ENCODE measurements at regions not wholly inside any gene's neighbourhood (a gene's known extent, or its start where the extent isn't known, plus 50 kb on each side); places are given as distances from the start of the nearest gene placed in this dataset.

GRCh38 chr6:55994531-55994930, 119.1 kb upstream of the BMP5 start:
- no peak for DNase-seq (ENCODE audit: low read depth)
- no peak overlapping the region for H3K4me3 ChIP-seq (ENCODE audit: low read depth, low read length)

GRCh38 chr6:55993418-55993817, 118.0 kb upstream of the BMP5 start:
- TF ChIP-seq POLR2A (IDR thresholded peaks at IDR 0.05; ENCODE audit: extremely low read depth, insufficient read length) = no peak
- TF ChIP-seq CTCF (IDR thresholded peaks at IDR 0.05; ENCODE audit: low read depth, low read length) = no peak
- no peak for TF ChIP-seq MYC (IDR thresholded peaks at IDR 0.05; ENCODE audit: low read depth, low read length)
- no peak for TF ChIP-seq MAX (IDR thresholded peaks at IDR 0.05; ENCODE audit: low read depth, low read length)

More at GRCh38 chr6:55994531-55994930, 119.1 kb upstream of the BMP5 start:
- TF ChIP-seq MAX (IDR thresholded peaks at IDR 0.05; ENCODE audit: low read depth, low read length) (no peak), POLR2A (IDR thresholded peaks at IDR 0.05; ENCODE audit: extremely low read depth, insufficient read length) (no peak), MYC (IDR thresholded peaks at IDR 0.05; ENCODE audit: low read depth, low read length) (no peak), CTCF (IDR thresholded peaks at IDR 0.05; ENCODE audit: low read depth, low read length) (no peak)

GRCh38 chr6:55992546-55992945, 117.2 kb upstream of the BMP5 start:
- H3K4me3 ChIP-seq (ENCODE audit: low read depth, low read length) = no peak overlapping the region
- no peak for TF ChIP-seq CTCF (IDR thresholded peaks at IDR 0.05; ENCODE audit: low read depth, low read length)
- TF ChIP-seq MYC (IDR thresholded peaks at IDR 0.05; ENCODE audit: low read depth, low read length) = no peak
- TF ChIP-seq POLR2A (IDR thresholded peaks at IDR 0.05; ENCODE audit: extremely low read depth, insufficient read length) = no peak
- no peak for TF ChIP-seq MAX (IDR thresholded peaks at IDR 0.05; ENCODE audit: low read depth, low read length)
- no peak for DNase-seq (ENCODE audit: low read depth)

More at GRCh38 chr6:55993418-55993817, 118.0 kb upstream of the BMP5 start:
- no peak for DNase-seq (ENCODE audit: low read depth)
- H3K4me3 ChIP-seq (ENCODE audit: low read depth, low read length) = no peak overlapping the region

GRCh38 chr6:55985309-55985708, 109.9 kb upstream of the BMP5 start:
- TF ChIP-seq MAX (IDR thresholded peaks at IDR 0.05; ENCODE audit: low read depth, low read length) = no peak
- no peak for TF ChIP-seq CTCF (IDR thresholded peaks at IDR 0.05; ENCODE audit: low read depth, low read length)
- no peak for TF ChIP-seq MYC (IDR thresholded peaks at IDR 0.05; ENCODE audit: low read depth, low read length)
- no peak for TF ChIP-seq POLR2A (IDR thresholded peaks at IDR 0.05; ENCODE audit: extremely low read depth, insufficient read length)
- no peak overlapping the region for H3K4me3 ChIP-seq (ENCODE audit: low read depth, low read length)
- DNase-seq (ENCODE audit: low read depth) = no peak

- no peak for TF ChIP-seq POLR2A (IDR thresholded peaks at IDR 0.05; ENCODE audit: extremely low read depth, insufficient read length)
- no peak for TF ChIP-seq MYC (IDR thresholded peaks at IDR 0.05; ENCODE audit: low read depth, low read length)
- no peak for TF ChIP-seq MAX (IDR thresholded peaks at IDR 0.05; ENCODE audit: low read depth, low read length)
- TF ChIP-seq CTCF (IDR thresholded peaks at IDR 0.05; ENCODE audit: low read depth, low read length) = no peak
- H3K4me3 ChIP-seq (ENCODE audit: low read depth, low read length) = no peak overlapping the region
- no peak for DNase-seq (ENCODE audit: low read depth)
Measured at GRCh38 chr6:55983861-55984260, 108.5 kb upstream of the BMP5 start.

GRCh38 chr6:55981660-55982059, 106.3 kb upstream of the BMP5 start:
- TF ChIP-seq MYC (IDR thresholded peaks at IDR 0.05; ENCODE audit: low read depth, low read length) (no peak), MAX (IDR thresholded peaks at IDR 0.05; ENCODE audit: low read depth, low read length) (no peak), CTCF (IDR thresholded peaks at IDR 0.05; ENCODE audit: low read depth, low read length) (no peak), POLR2A (IDR thresholded peaks at IDR 0.05; ENCODE audit: extremely low read depth, insufficient read length) (no peak)
- H3K4me3 ChIP-seq (ENCODE audit: low read depth, low read length) = no peak overlapping the region

More at GRCh38 chr6:55981660-55982059, 106.3 kb upstream of the BMP5 start:
- DNase-seq (ENCODE audit: low read depth) = no peak

Measured in NB4 (cell line).